A673 (cell line): ENCODE measurements at regions not wholly inside any gene's neighbourhood (a gene's known extent, or its start where the extent isn't known, plus 50 kb on each side); places are given as distances from the start of the nearest gene placed in this dataset.

Source experiments
- BruUV-seq: library from RNA; stranded (reverse); fragments of 400-500 nt; replicated peaks from 2 replicates; lab custom pipeline; 2021; lab: Mats Ljungman, UMichigan
- CTCF ChIA-PET: fragments of 300-600 bp; sonication (Branson Sonifier 250); formaldehyde crosslinking; loops from one replicate; lab custom pipeline; 2022; ENCODE audit warnings: antibody characterized with exemption; lab: Charles Lee
- POLR2A ChIA-PET: fragments of 300-600 bp; sonication (Branson Sonifier 250); formaldehyde crosslinking; loops from one replicate; lab custom pipeline; 2022; ENCODE audit warnings: antibody characterized with exemption; ENCODE audit not compliant: low non-redundant PET; lab: Charles Lee
- DNase-seq: peaks from one replicate; pipeline ENCODE4 v3.0.0-alpha.2; 2015; ENCODE audit warnings: low spot score
- H3K27ac ChIP-seq: fragments of 200-600 bp; sonication (generic); 2 replicates; pipeline ENCODE4 v1.5.1; 2016; ENCODE audit warnings: mixed run types, low read depth, mild to moderate bottlenecking, mixed read lengths, antibody characterized with exemption, low read length; ENCODE audit not compliant: poor library complexity, severe bottlenecking
- H3K27me3 ChIP-seq: fragments of 200-600 bp; sonication (generic); replicated peaks from 2 replicates; pipeline ENCODE4 v1.6.1; 2017; ENCODE audit warnings: mixed run types, low read depth, mild to moderate bottlenecking, mixed read lengths, antibody characterized with exemption, low read length; ENCODE audit not compliant: insufficient read depth, poor library complexity
- H3K36me3 ChIP-seq: fragments of 200-600 bp; sonication (generic); 2 replicates; pipeline ENCODE4 v1.6.1; 2016; ENCODE audit warnings: mixed run types, mild to moderate bottlenecking, mixed read lengths, antibody characterized with exemption, low read length; ENCODE audit not compliant: insufficient read depth, poor library complexity, severe bottlenecking
- H3K4me1 ChIP-seq: fragments of 200-600 bp; sonication (generic); 2 replicates; pipeline ENCODE4 v1.6.1; 2017; ENCODE audit warnings: mixed run types, mild to moderate bottlenecking, mixed read lengths, antibody characterized with exemption, low read length; ENCODE audit not compliant: insufficient read depth, poor library complexity, severe bottlenecking
- H3K4me3 ChIP-seq: fragments of 200-600 bp; sonication (generic); 2 replicates; pipeline ENCODE4 v1.5.1; 2016; ENCODE audit warnings: low read depth, mixed run types, mild to moderate bottlenecking, mixed read lengths, low read length; ENCODE audit not compliant: poor library complexity, severe bottlenecking
- H3K9me3 ChIP-seq: fragments of 200-600 bp; sonication (generic); 2 replicates; pipeline ENCODE4 v1.6.1; 2016; ENCODE audit warnings: mixed run types, low read depth, mild to moderate bottlenecking, mixed read lengths, antibody characterized with exemption, low read length; ENCODE audit not compliant: poor library complexity, severe bottlenecking
- CTCF ChIP-seq: fragments of 300-800, 200-600 bp; sonication (generic); conservative IDR thresholded peaks from 2 replicates; pipeline ENCODE4 v1.5.1; 2017; ENCODE audit warnings: low read depth, mild to moderate bottlenecking, antibody characterized with exemption, low read length, moderate library complexity, mixed read lengths
- EZH2 ChIP-seq: fragments of 200-600 bp; sonication (generic); IDR thresholded peaks from 2 replicates; pipeline ENCODE4 v1.6.1; 2017; ENCODE audit warnings: borderline replicate concordance, low read depth, mild to moderate bottlenecking, mixed read lengths, antibody characterized with exemption, low read length; ENCODE audit not compliant: poor library complexity, severe bottlenecking
- intact Hi-C: fragments of 100-400 bp; cut with micrococcal nuclease; formaldehyde crosslinking; loops from one replicate; pipeline ENCODE4 v1.10.0; 2022; ENCODE audit not compliant: unreplicated experiment

- no TSS peak for BruUV-seq
- Histone ChIP-seq H3K4me3 (no peak overlapping the region), H3K9me3 (no peaks in the 10 kb centered on the region), H3K27me3 (no peaks in the 10 kb centered on the region), H3K4me1 (no peaks in the 10 kb centered on the region), H3K36me3 (no peaks in the 10 kb centered on the region), H3K27ac (no peak overlapping the region)
- ChIA-PET CTCF (no interaction called here), POLR2A (no interaction called here)
- TF ChIP-seq EZH2 (no peak), CTCF (no peak)
- no peak for DNase-seq
- intact Hi-C loops, result no loop called here
Observed at GRCh38 chr5:7978114-7978513, 109.2 kb downstream of the MTRR start.

- no peaks in the 10 kb centered on the region for H3K4me1 ChIP-seq
- no peaks in the 10 kb centered on the region for H3K27me3 ChIP-seq
- no peak overlapping the region for H3K4me3 ChIP-seq
- intact Hi-C loops, result no loop called here
- ChIA-PET CTCF (no interaction called here), POLR2A (no interaction called here)
- H3K36me3 ChIP-seq, result no peaks in the 10 kb centered on the region
- DNase-seq, result no peak
- H3K9me3 ChIP-seq, result no peaks in the 10 kb centered on the region
- BruUV-seq, result no TSS peak
- TF ChIP-seq EZH2 (no peak), CTCF (no peak)
- no peak overlapping the region for H3K27ac ChIP-seq
Observed at GRCh38 chr5:7978991-7979390, 110.0 kb downstream of the MTRR start.

GRCh38 chr5:7980881-7981280 is 111.9 kb downstream of the MTRR start:
- no peaks in the 10 kb centered on the region for H3K9me3 ChIP-seq

More at GRCh38 chr5:7980881-7981280, 111.9 kb downstream of the MTRR start:
- H3K27me3 ChIP-seq, result no peaks in the 10 kb centered on the region
- ChIA-PET POLR2A (no interaction called here), CTCF (no interaction called here)
- DNase-seq, result no peak
- no peaks in the 10 kb centered on the region for H3K4me1 ChIP-seq
- BruUV-seq, result no TSS peak
- H3K27ac ChIP-seq, result no peak overlapping the region
- intact Hi-C loops, result no loop called here
- no peaks in the 10 kb centered on the region for H3K36me3 ChIP-seq
- TF ChIP-seq EZH2 (no peak), CTCF (no peak)
- H3K4me3 ChIP-seq, result no peak overlapping the region
